Esophagus muscularis mucosa (tissue), 3 donors: ENCODE measurements at regions not wholly inside any gene's neighbourhood (a gene's known extent, or its start where the extent isn't known, plus 50 kb on each side); places are given as distances from the start of the nearest gene placed in this dataset.

Experiments
- POLR2AphosphoS5 ChIP-seq, 2 donors: sonication (generic); formaldehyde crosslinking; IDR thresholded peaks; one replicate each; pipeline ENCODE4 v1.6.1; 2017; ENCODE audit warnings: antibody characterized with exemption in 2 of 2
- TF ChIP-seq, protein P1 (sequence below), 3 experiments: fragments of 200-600 bp in 2 of 3; fragments of 450-650 bp in 1 of 3; sonication (generic) in 2 of 3; IDR thresholded peaks; one replicate each; pipeline ENCODE4 v1.5.1; 2017 to 2019; ENCODE audit warnings: antibody characterized with exemption in 3 of 3, mild to moderate bottlenecking in 2 of 3, moderate library complexity in 1 of 3

DNA sequence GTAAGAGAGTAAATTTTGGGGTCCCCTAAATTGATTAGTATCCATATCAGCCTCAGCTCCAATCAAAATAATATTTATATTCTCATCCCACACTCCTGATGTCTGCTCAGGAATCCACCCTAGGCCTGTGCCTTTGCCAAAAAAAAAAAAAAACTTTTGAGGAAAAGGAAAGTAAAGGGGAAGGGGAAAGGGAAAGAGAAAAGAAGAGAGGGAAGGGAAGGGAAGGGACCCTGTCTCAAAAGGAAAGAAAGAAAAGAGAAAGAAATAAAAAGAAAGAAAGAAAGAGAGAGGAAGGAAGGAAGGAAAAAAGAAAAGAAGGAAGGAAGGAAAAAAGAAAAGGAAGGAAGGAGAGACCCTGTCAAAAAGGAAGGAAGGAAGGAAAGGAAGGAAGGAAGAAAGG lies 91.8 kb upstream of the CACNA1A start:
- TF ChIP-seq, protein P1, sequence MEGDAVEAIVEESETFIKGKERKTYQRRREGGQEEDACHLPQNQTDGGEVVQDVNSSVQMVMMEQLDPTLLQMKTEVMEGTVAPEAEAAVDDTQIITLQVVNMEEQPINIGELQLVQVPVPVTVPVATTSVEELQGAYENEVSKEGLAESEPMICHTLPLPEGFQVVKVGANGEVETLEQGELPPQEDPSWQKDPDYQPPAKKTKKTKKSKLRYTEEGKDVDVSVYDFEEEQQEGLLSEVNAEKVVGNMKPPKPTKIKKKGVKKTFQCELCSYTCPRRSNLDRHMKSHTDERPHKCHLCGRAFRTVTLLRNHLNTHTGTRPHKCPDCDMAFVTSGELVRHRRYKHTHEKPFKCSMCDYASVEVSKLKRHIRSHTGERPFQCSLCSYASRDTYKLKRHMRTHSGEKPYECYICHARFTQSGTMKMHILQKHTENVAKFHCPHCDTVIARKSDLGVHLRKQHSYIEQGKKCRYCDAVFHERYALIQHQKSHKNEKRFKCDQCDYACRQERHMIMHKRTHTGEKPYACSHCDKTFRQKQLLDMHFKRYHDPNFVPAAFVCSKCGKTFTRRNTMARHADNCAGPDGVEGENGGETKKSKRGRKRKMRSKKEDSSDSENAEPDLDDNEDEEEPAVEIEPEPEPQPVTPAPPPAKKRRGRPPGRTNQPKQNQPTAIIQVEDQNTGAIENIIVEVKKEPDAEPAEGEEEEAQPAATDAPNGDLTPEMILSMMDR (IDR thresholded peaks at IDR 0.05): no peak
- no peak for TF ChIP-seq POLR2AphosphoS5 (IDR thresholded peaks at IDR 0.05)
